HUES64 (cell line): ENCODE measurements at regions not wholly inside any gene's neighbourhood (a gene's known extent, or its start where the extent isn't known, plus 50 kb on each side); places are given as distances from the start of the nearest gene placed in this dataset.

Experiments used
- H3K27ac ChIP-seq: 2 replicates; pipeline ENCODE4 v1.7.0; 2013; ENCODE audit warnings: low read depth, low read length, inconsistent platforms
- H3K27me3 ChIP-seq: 2 replicates; pipeline ENCODE4 v1.6.1; 2013; ENCODE audit warnings: mild to moderate bottlenecking, low read length; ENCODE audit not compliant: insufficient read depth
- H3K36me3 ChIP-seq: 2 replicates; pipeline ENCODE4 v1.6.1; 2013; ENCODE audit warnings: mild to moderate bottlenecking, low read length; ENCODE audit not compliant: insufficient read depth
- H3K4me1 ChIP-seq: 2 replicates; pipeline ENCODE4 v1.6.1; 2013; ENCODE audit warnings: mild to moderate bottlenecking, low read length, moderate library complexity; ENCODE audit not compliant: insufficient read depth
- H3K4me3 ChIP-seq: 2 replicates; pipeline ENCODE4 v1.5.1; 2013; ENCODE audit warnings: mild to moderate bottlenecking, low read length, moderate library complexity
- H3K9ac ChIP-seq: 2 replicates; pipeline ENCODE4 v1.6.1; 2013; ENCODE audit warnings: mild to moderate bottlenecking, low read depth, low read length
- H3K9me3 ChIP-seq: 2 replicates; pipeline ENCODE4 v1.6.1; 2013; ENCODE audit warnings: low read depth, low read length; ENCODE audit not compliant: insufficient read depth
- WGBS: fragments of 150-250, 120-280 bp; methylation state at CpG from one replicate; pipeline ENCODE4 v1.1.7; 2013; ENCODE audit warnings: missing lambda C conversion rate; 5-methylcytosine and 5-hydroxymethylcytosine counted together

DNA sequence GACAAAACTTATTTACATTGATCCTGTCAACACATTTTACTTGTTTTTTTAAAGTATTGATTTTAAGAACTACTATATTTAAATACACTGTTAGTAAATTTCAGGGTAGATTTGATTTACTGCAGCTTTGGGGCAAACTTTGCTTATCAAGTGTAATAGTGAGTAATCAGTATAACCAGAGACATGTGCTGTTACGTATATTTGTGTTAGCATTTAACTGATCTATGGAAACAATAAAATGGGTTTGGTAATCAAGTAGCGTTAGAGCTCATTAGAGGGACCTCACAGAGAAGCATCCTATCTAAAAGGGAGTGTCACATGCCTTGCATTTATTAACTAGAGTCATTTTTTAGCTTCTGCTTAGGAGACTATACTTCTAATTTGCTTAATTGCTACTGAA lies 131.5 kb upstream of the ALCAM start:
- Histone ChIP-seq H3K4me3 (no peak overlapping the region), H3K9ac (no peak overlapping the region)
- 94% methylated on average over 2 of the region's 2 CpGs for WGBS

DNA sequence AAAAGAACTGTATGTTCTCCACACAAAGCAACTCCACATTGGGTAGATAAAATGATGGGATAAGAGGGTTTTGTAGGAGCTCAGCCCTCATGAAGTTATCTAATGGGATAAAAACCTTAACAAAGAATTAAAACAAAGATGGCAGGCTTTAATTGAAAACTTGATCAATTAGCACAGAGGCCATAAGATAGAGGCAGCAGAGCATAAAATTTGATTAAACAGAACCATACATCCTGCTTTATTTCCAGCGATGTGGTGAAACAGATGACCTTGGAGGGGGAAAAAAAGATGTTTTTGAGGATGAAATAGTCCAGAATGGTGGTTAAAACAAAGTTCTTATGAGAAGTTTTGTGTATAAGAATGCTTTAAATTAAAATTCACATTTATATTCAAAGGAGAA lies 130.9 kb upstream of the ALCAM start:
- Histone ChIP-seq H3K36me3 (no peaks in the 10 kb centered on the region), H3K4me3 (no peak overlapping the region), H3K27ac (no peak overlapping the region), H3K4me1 (peaks cover 13% of the 10 kb centered on the region; the same call in 1 of the 2 replicates), H3K9me3 (no peaks in the 10 kb centered on the region), H3K9ac (no peak overlapping the region), H3K27me3 (no peaks in the 10 kb centered on the region)
- 94% methylated on average over 1 of the region's 1 CpG for WGBS

More for the DNA sequence above, 131.5 kb upstream of the ALCAM start:
- Histone ChIP-seq H3K27ac (no peak overlapping the region), H3K36me3 (no peaks in the 10 kb centered on the region), H3K27me3 (no peaks in the 10 kb centered on the region), H3K4me1 (peaks cover 13% of the 10 kb centered on the region; the same call in 1 of the 2 replicates), H3K9me3 (no peaks in the 10 kb centered on the region)

DNA sequence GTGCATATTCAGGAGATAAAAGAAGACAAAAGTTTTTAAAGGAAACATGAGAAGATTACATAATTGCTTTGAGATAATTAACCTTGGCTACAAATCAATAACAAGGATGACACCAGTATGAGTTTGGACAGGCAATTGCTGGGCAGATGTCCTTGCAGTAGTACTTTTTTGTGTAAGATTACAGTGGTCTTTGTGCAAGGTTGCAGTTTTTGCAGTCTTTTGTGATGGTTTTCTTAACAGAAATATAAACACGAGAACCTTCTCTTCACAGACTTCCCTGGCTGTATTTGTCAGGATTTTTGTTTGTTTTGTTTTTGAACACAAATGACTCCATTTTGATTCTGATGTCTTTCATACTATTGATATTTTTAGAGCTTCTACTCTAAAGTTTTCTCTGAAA lies 128.3 kb upstream of the ALCAM start:
- Histone ChIP-seq H3K9me3 (no peaks in the 10 kb centered on the region), H3K4me1 (peaks cover 13% of the 10 kb centered on the region; the same call in 1 of the 2 replicates), H3K27me3 (no peaks in the 10 kb centered on the region), H3K9ac (no peak overlapping the region), H3K4me3 (no peak overlapping the region), H3K36me3 (no peaks in the 10 kb centered on the region), H3K27ac (no peak overlapping the region)
- WGBS: no CpG with 5 or more reads among the region's 1 CpG

DNA sequence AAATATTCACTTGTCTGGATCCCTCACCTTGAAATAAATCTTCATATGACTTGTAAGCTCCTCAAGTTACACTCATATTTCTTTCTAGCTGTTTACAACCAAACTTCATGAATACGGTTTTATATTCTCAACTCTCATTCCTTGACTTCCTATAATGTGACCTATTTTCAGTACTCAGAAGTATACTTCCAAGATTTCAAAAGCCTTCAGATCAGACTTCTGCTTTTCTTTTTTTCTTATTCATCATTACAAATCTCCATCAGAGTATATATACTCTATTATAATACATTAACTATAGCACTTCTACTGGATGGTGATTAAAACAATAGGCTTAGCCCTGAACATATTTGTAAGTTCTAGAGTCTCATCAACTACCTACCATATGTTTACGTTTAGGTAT lies 123.6 kb upstream of the ALCAM start:
- WGBS: 94% methylated on average over 2 of the region's 2 CpGs
- H3K27me3 ChIP-seq: no peaks in the 10 kb centered on the region
- H3K9me3 ChIP-seq: no peaks in the 10 kb centered on the region
- H3K9ac ChIP-seq: no peak overlapping the region
- no peak overlapping the region for H3K4me3 ChIP-seq
- H3K4me1 ChIP-seq: peaks cover 9% of the 10 kb centered on the region; the same call in 1 of the 2 replicates
- H3K36me3 ChIP-seq: no peaks in the 10 kb centered on the region
- no peak overlapping the region for H3K27ac ChIP-seq

DNA sequence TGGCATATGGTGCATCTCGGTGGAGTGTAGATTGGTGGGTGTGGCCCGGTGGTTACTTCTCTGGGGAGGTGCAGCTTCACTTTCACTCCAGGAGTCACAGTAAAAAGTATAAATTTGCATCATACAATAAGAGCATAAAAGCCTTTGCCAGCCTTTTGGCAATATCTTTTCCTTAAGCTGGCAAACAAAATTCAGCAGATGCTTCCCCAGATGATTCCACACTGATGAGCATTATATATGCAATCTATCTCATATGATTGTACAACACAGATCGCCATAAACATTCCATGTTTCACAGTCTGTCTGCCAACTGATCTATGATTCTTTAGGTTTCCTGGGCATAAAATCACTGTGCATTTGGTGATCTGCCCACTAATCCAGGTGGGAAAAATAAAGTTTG lies 120.2 kb upstream of the ALCAM start:
- Histone ChIP-seq H3K9me3 (peaks cover 6% of the 10 kb centered on the region; the same call in 1 of the 2 replicates), H3K27ac (no peak overlapping the region), H3K4me1 (no peaks in the 10 kb centered on the region), H3K27me3 (no peaks in the 10 kb centered on the region), H3K9ac (no peak overlapping the region), H3K4me3 (no peak overlapping the region), H3K36me3 (no peaks in the 10 kb centered on the region)
- WGBS: 99% methylated on average over 3 of the region's 3 CpGs

DNA sequence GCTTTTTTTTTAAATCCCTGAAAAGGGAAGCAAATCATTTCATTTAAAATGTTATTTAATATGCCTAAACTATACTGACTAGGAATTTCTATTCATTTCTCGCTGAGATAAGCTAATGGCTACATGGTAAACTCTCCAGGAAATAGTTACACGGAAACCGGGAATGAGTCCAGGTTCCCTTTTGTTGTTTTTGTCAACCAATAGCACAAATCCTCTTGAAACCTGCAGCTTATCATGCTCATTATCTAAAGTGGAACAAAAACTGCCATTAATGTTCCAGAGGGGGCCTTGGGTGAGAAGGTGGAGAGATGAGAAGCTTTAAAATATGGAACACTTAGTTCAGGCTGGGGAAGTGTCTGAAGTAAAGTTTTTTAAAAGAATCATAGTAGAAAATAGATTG lies 113.5 kb upstream of the ALCAM start:
- Histone ChIP-seq H3K4me1 (peaks cover 20% of the 10 kb centered on the region; the same call in 1 of the 2 replicates), H3K27ac (peak overlapping the region; percentile 63; the same call in 1 of the 2 replicates), H3K9me3 (peaks cover 12% of the 10 kb centered on the region; the same call in 1 of the 2 replicates), H3K9ac (no peak overlapping the region), H3K36me3 (no peaks in the 10 kb centered on the region), H3K27me3 (no peaks in the 10 kb centered on the region), H3K4me3 (no peak overlapping the region)
- 90% methylated on average over 3 of the region's 3 CpGs for WGBS

DNA sequence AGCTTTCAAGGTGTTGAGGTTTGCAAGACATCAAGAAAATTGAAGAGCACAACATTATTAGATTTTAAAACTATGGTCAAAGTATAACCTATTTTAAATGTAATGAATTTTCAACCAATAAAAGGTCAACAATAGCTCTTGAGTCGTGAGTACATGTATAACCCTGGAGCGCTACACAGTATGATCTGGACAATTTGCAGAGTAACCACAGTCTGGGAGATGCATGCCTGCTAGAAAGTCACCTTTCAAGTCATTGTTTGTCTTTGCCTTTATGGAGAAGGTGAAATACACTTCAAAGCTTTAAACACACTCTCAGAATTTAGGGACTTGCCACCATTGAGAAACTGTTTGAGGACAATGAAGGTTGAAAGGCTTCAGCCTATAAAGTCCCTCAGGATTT lies 112.6 kb upstream of the ALCAM start:
- Histone ChIP-seq H3K27ac (peak overlapping the region; percentile 10; the same call in 1 of the 2 replicates), H3K4me1 (peaks cover 20% of the 10 kb centered on the region; the same call in 1 of the 2 replicates), H3K9ac (no peak overlapping the region), H3K27me3 (no peaks in the 10 kb centered on the region), H3K9me3 (peaks cover 12% of the 10 kb centered on the region; the same call in 1 of the 2 replicates), H3K4me3 (no peak overlapping the region), H3K36me3 (no peaks in the 10 kb centered on the region)
- WGBS: 95% methylated on average over 2 of the region's 2 CpGs

DNA sequence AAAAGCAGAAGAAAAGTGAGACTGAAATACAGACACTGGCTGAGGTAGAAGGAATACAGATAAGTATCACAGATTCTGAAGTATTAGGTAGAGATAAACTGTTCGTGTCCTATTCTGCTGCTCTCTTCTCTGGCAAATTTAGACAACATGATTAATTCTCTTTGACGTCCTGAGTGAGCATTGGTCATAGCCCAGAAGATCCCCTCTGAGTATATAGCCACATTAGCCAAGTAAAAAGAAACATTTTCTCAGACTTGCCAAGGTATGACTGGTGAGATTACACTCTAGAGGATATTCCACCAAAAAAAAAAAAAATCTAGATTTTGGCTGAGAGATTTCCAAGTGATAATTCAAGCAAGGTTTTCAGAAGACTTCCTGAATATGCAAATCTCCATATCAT lies 111.4 kb upstream of the ALCAM start:
- Histone ChIP-seq H3K9ac (no peak overlapping the region), H3K27ac (no peak overlapping the region), H3K27me3 (no peaks in the 10 kb centered on the region), H3K4me1 (peaks cover 20% of the 10 kb centered on the region; the same call in 1 of the 2 replicates), H3K9me3 (peaks cover 20% of the 10 kb centered on the region), H3K4me3 (no peak overlapping the region), H3K36me3 (no peaks in the 10 kb centered on the region)
- 86% methylated on average over 2 of the region's 2 CpGs for WGBS

DNA sequence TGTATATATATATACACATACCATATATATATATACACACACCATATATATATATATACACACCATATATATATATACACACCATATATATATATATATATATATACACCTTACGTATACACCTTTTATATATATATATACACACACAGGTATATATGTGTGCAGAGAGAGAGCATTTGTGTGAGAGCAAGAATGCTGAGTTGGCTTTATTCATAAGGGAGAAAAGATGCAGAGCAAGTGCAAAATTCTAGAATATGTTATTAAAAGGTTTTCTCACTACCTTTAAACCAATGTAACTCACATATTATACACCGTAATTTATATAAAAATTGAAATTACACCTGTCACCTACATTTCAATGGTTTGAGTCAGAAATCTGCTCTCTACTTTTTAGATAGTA lies 107.2 kb upstream of the ALCAM start:
- Histone ChIP-seq H3K4me3 (no peak overlapping the region), H3K27me3 (no peaks in the 10 kb centered on the region), H3K27ac (no peak overlapping the region), H3K4me1 (peaks cover 4% of the 10 kb centered on the region; the same call in 1 of the 2 replicates), H3K9me3 (peaks cover 12% of the 10 kb centered on the region), H3K9ac (no peak overlapping the region), H3K36me3 (no peaks in the 10 kb centered on the region)
- 100% methylated on average over 1 of the region's 2 CpGs for WGBS

DNA sequence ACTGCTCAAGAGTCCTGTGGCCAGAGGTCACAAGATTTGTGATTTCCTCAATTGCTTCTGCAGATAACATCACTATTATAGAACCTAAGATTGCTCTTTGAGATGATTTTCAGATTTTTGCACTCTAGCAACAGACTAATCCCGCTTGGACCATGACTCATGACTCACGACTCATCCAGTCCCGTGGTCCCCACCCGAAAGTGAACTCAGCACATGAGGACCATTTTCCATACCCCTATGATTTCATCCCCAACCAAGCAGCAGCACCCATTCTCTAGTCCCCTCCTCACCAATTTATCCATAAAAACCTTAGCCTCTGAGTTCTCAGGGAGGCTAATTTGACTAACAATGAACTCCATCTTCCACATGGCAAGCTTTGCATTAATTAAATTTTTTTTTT lies 106.3 kb upstream of the ALCAM start:
- peaks cover 12% of the 10 kb centered on the region for H3K9me3 ChIP-seq
- no peak overlapping the region for H3K4me3 ChIP-seq
- H3K4me1 ChIP-seq: peaks cover 4% of the 10 kb centered on the region; the same call in 1 of the 2 replicates
- no peaks in the 10 kb centered on the region for H3K27me3 ChIP-seq
- H3K27ac ChIP-seq: no peak overlapping the region
- WGBS: 96% methylated on average over 4 of the region's 4 CpGs
- no peak overlapping the region for H3K9ac ChIP-seq
- no peaks in the 10 kb centered on the region for H3K36me3 ChIP-seq

DNA sequence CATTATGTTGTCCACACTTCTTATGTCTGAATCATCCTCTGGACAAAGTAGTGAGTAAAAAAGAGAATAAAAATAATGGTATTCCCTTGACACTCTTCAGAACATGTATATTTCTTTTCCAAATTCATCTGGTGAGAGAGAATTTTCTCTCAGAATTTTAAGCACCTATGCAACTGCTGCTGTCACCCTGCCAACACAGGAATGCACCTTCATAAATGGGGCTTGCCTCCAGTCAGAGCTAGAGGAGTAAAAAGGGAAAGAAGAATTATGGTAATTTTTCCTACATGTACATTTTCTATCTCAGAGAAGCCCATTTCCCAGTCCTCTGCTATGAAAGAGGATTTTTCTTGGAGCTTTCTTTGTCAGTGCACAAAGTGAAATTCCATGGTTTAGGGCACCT lies 92.2 kb upstream of the ALCAM start:
- no peak overlapping the region for H3K4me3 ChIP-seq
- H3K4me1 ChIP-seq: no peaks in the 10 kb centered on the region
- H3K27ac ChIP-seq: no peak overlapping the region
- no peaks in the 10 kb centered on the region for H3K36me3 ChIP-seq
- no peaks in the 10 kb centered on the region for H3K27me3 ChIP-seq
- no peak overlapping the region for H3K9ac ChIP-seq
- no peaks in the 10 kb centered on the region for H3K9me3 ChIP-seq

DNA sequence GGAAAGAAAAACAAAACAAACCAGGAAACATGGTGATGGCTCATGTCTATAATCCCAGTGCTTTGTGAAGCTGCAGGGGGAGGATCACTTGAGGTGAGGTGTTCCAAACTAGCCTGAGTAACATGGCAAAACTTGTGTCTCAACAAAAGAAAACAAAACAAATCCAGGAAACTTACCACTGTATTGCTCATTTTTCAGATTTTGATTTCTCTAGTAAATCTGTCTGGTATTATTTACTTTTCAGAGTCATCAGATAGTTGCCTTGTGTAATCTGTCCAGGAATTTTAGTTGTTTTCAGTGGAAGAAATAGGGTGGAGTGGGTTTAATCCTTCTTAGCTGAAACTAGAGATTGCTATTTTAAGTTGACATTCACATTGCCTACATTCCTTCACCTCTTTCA lies 91.8 kb upstream of the ALCAM start:
- Histone ChIP-seq H3K4me1 (no peaks in the 10 kb centered on the region), H3K9ac (no peak overlapping the region), H3K36me3 (no peaks in the 10 kb centered on the region), H3K9me3 (no peaks in the 10 kb centered on the region), H3K27me3 (no peaks in the 10 kb centered on the region), H3K27ac (no peak overlapping the region), H3K4me3 (no peak overlapping the region)
